ENCODE measurements at regions not wholly inside any gene's neighbourhood (a gene's known extent, or its start where the extent isn't known, plus 50 kb on each side); places are given as distances from the start of the nearest gene placed in this dataset.

GRCh38 chr1:221881805-221882581, 140.1 kb upstream of the DUSP10 start:
- Histone ChIP-seq H3K4me1 (ENCODE audit: insufficient read depth, low read length) (peaks cover 4% of the 10 kb centered on the region; the same call in 1 of the 2 replicates), H3K36me3 (ENCODE audit: insufficient read depth, low read length) (no peaks in the 10 kb centered on the region), H2AFZ (ENCODE audit: low read depth, low read length) (no peak overlapping the region), H3K27me3 (ENCODE audit: insufficient read depth, low read length, poor library complexity) (no peaks in the 10 kb centered on the region), H3K4me2 (ENCODE audit: insufficient read depth, low read length) (no peak overlapping the region), H3K4me3 (ENCODE audit: low read depth in 1 of 2, low read length in 2 of 2) (no peak overlapping the region), H3K9ac (ENCODE audit: low read depth, low read length) (no peak overlapping the region), H3K79me2 (ENCODE audit: insufficient read depth, low read length) (no peaks in the 10 kb centered on the region), H3K9me3 (ENCODE audit: insufficient read depth, low read length, severe bottlenecking) (no peaks in the 10 kb centered on the region), H4K20me1 (ENCODE audit: insufficient read depth, low read length) (no peaks in the 10 kb centered on the region), H3K27ac (ENCODE audit: low read length) (no peak overlapping the region)
- DNase-seq (no peak), ATAC-seq (ENCODE audit: insufficient read depth, low read depth) (no peak)
- TF ChIP-seq CTCF (IDR thresholded peaks at IDR 0.05; ENCODE audit: borderline replicate concordance, extremely low read depth, low read length, poor library complexity, severe bottlenecking) (no peak), EZH2 (IDR thresholded peaks at IDR 0.05; ENCODE audit: borderline replicate concordance, low read depth, low read length, severe bottlenecking) (no peak)

- Histone ChIP-seq H3K27ac (ENCODE audit: low read length) (no peak overlapping the region), H3K4me2 (ENCODE audit: insufficient read depth, low read length) (no peak overlapping the region), H3K9ac (ENCODE audit: low read depth, low read length) (no peak overlapping the region), H3K27me3 (ENCODE audit: insufficient read depth, low read length, poor library complexity) (no peaks in the 10 kb centered on the region), H3K4me1 (ENCODE audit: insufficient read depth, low read length) (peaks cover 4% of the 10 kb centered on the region; the same call in 1 of the 2 replicates), H2AFZ (ENCODE audit: low read depth, low read length) (no peak overlapping the region), H3K36me3 (ENCODE audit: insufficient read depth, low read length) (no peaks in the 10 kb centered on the region), H4K20me1 (ENCODE audit: insufficient read depth, low read length) (no peaks in the 10 kb centered on the region), H3K4me3 (ENCODE audit: low read depth in 1 of 2, low read length in 2 of 2) (no peak overlapping the region), H3K79me2 (ENCODE audit: insufficient read depth, low read length) (no peaks in the 10 kb centered on the region), H3K9me3 (ENCODE audit: insufficient read depth, low read length, severe bottlenecking) (no peaks in the 10 kb centered on the region)
- TF ChIP-seq CTCF (IDR thresholded peaks at IDR 0.05; ENCODE audit: borderline replicate concordance, extremely low read depth, low read length, poor library complexity, severe bottlenecking) (no peak), EZH2 (IDR thresholded peaks at IDR 0.05; ENCODE audit: borderline replicate concordance, low read depth, low read length, severe bottlenecking) (no peak)
- no peak for DNase-seq
- no peak for ATAC-seq (ENCODE audit: insufficient read depth, low read depth)
Measured at GRCh38 chr1:221880182-221880581, 138.3 kb upstream of the DUSP10 start.

DNA sequence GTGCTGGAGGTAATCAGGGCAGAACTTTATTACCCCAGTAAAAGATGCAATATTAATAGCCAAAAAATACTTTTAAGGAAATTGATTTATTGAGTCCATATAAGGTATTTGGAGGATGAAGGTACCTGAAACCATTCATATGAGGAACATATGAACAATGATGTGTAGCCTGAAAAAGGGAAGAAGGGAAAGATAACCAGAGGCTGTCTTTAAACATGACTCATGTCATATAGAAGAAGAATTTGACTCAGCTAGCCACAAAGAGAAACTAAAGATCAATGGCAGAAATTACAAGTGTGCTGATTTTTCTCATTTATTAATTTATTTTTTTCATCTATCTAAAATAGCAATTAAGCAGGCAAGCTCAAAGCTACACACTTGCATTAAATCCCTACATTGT, 136.2 kb upstream of the DUSP10 start:
- Histone ChIP-seq H3K4me3 (ENCODE audit: low read depth in 1 of 2, low read length in 2 of 2) (no peak overlapping the region), H3K36me3 (ENCODE audit: insufficient read depth, low read length) (no peaks in the 10 kb centered on the region), H3K4me2 (ENCODE audit: insufficient read depth, low read length) (no peak overlapping the region), H3K9ac (ENCODE audit: low read depth, low read length) (no peak overlapping the region), H3K4me1 (ENCODE audit: insufficient read depth, low read length) (peaks cover 12% of the 10 kb centered on the region), H4K20me1 (ENCODE audit: insufficient read depth, low read length) (no peaks in the 10 kb centered on the region), H3K79me2 (ENCODE audit: insufficient read depth, low read length) (no peaks in the 10 kb centered on the region), H3K9me3 (ENCODE audit: insufficient read depth, low read length, severe bottlenecking) (no peaks in the 10 kb centered on the region), H3K27ac (ENCODE audit: low read length) (no peak overlapping the region), H2AFZ (ENCODE audit: low read depth, low read length) (no peak overlapping the region), H3K27me3 (ENCODE audit: insufficient read depth, low read length, poor library complexity) (no peaks in the 10 kb centered on the region)
- TF ChIP-seq EZH2 (IDR thresholded peaks at IDR 0.05; ENCODE audit: borderline replicate concordance, low read depth, low read length, severe bottlenecking), result no peak
- no peak for TF ChIP-seq CTCF (IDR thresholded peaks at IDR 0.05; ENCODE audit: borderline replicate concordance, extremely low read depth, low read length, poor library complexity, severe bottlenecking)
- no peak for DNase-seq
- ATAC-seq (ENCODE audit: insufficient read depth, low read depth), result no peak

All from DND-41 (cell line).